Fibroblast of pulmonary artery (primary cell): ENCODE measurements at regions not wholly inside any gene's neighbourhood (a gene's known extent, or its start where the extent isn't known, plus 50 kb on each side); places are given as distances from the start of the nearest gene placed in this dataset.

Experiments
- DNase-seq: peaks from one replicate; pipeline ENCODE4 v3.0.0-alpha.2; 2010; ENCODE audit warnings: low read depth
- H3K4me3 ChIP-seq: replicated peaks from 2 replicates; pipeline ENCODE4 v1.5.1; 2011; ENCODE audit warnings: low read depth, mild to moderate bottlenecking, control low read depth, low read length, moderate library complexity
- CTCF ChIP-seq: IDR thresholded peaks from 2 replicates; pipeline ENCODE4 v1.5.1; 2011; ENCODE audit warnings: mild to moderate bottlenecking, control low read depth, low read length, inconsistent platforms; ENCODE audit errors: missing control alignments

- H3K4me3 ChIP-seq: no peak overlapping the region
- TF ChIP-seq CTCF: no peak
- no peak for DNase-seq
Observed at GRCh38 chr1:34270181-34270580, 93.5 kb downstream of the C1orf94 start.

GRCh38 chr1:34272152-34272551 lies 95.4 kb downstream of the C1orf94 start:
- TF ChIP-seq CTCF: no peak
- H3K4me3 ChIP-seq: no peak overlapping the region
- DNase-seq: no peak

GRCh38 chr1:34275150-34275549 lies 98.4 kb downstream of the C1orf94 start:
- no peak for DNase-seq
- H3K4me3 ChIP-seq: no peak overlapping the region
- no peak for TF ChIP-seq CTCF

DNA sequence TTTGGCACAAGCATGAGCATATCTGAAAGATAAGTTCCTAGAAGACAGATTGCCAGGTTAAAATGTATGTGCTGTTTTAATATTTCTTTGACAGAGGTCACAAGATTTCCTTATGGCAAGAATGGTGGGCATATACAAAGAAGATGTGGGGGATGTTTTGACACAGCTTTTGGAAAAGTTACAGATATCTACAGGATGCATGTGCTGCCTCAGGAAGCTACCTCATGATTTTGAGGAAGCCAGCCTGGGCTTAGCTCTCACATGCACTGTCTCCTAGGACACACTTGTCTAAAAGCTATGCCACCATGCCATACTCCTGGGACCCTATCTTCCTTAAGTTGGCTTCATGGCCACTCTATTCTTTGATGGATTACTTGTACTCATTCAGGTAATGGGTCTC lies 99.9 kb downstream of the C1orf94 start:
- no peak for TF ChIP-seq CTCF
- no peak for DNase-seq
- H3K4me3 ChIP-seq: no peak overlapping the region

- no peak for DNase-seq
- TF ChIP-seq CTCF: no peak
- no peak overlapping the region for H3K4me3 ChIP-seq
Observed at GRCh38 chr1:34277150-34277549, 100.4 kb downstream of the C1orf94 start.

GRCh38 chr1:34278211-34278610 lies 101.5 kb downstream of the C1orf94 start:
- no peak for TF ChIP-seq CTCF
- no peak for DNase-seq
- no peak overlapping the region for H3K4me3 ChIP-seq

DNA sequence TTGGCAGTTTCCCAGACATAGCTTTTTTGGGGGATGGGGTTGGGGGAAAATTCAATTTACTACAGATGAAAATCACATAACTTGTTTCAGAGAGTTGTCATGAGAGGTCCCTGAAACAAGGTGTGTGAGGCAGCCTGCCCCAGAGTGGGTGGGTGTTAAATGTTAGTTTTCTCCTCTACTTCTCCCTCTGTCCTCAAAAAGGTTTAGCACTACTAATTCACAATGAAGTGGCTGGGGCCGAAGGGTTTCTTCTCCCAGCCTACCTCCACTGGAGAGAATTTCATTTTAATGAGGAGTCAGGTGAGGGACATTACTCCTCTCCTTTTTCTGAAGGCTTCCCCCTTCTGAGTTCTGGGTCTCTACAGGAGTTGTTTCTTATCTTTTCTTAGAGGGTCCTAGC lies 103.3 kb downstream of the C1orf94 start:
- TF ChIP-seq CTCF: no peak
- DNase-seq: no peak
- H3K4me3 ChIP-seq: no peak overlapping the region
